HG03159 (cell line): ENCODE measurements at regions not wholly inside any gene's neighbourhood (a gene's known extent, or its start where the extent isn't known, plus 50 kb on each side); places are given as distances from the start of the nearest gene placed in this dataset.
A peak's percentile ranks its signal among the peaks of the same experiment; 100 is the strongest.

ENCODE experiments used
- ATAC-seq: cut with Tn5 transposase; IDR thresholded peaks from one replicate; pipeline ENCODE4 v1.9.1; 2021; ENCODE audit warnings: mild to moderate bottlenecking, moderate library complexity; ENCODE audit not compliant: unreplicated experiment

- ATAC-seq = no peak
Measured at GRCh38 chr10:105989995-105990394, 1174.5 kb downstream of the SORCS1 start.

GRCh38 chr10:105988848-105989247 lies 1175.7 kb downstream of the SORCS1 start:
- ATAC-seq = no peak

- ATAC-seq = no peak
Measured at GRCh38 chr10:105986912-105987635, 1177.4 kb downstream of the SORCS1 start.

- no peak for ATAC-seq
Measured at GRCh38 chr10:105986486-105986885, 1178.0 kb downstream of the SORCS1 start.

- ATAC-seq = no peak
Measured at GRCh38 chr10:105982735-105983134, 1181.8 kb downstream of the SORCS1 start.

GRCh38 chr10:105981679-105982078 lies 1182.8 kb downstream of the SORCS1 start:
- no peak for ATAC-seq

- peak; percentile 57 for ATAC-seq
Measured at GRCh38 chr10:105974803-105975456, 1189.6 kb downstream of the SORCS1 start.

- no peak for ATAC-seq
Measured at GRCh38 chr10:105973902-105974301, 1190.6 kb downstream of the SORCS1 start.

- no peak for ATAC-seq
Measured at GRCh38 chr10:105973360-105973759, 1191.1 kb downstream of the SORCS1 start.

- ATAC-seq = no peak
Measured at GRCh38 chr10:105971460-105971859, 1193.0 kb downstream of the SORCS1 start.

GRCh38 chr10:105969884-105970377 lies 1194.6 kb downstream of the SORCS1 start:
- ATAC-seq = no peak

- no peak for ATAC-seq
Measured at GRCh38 chr10:105968666-105969065, 1195.8 kb downstream of the SORCS1 start.

- no peak for ATAC-seq
Measured at GRCh38 chr10:105967256-105967655, 1197.2 kb downstream of the SORCS1 start.

GRCh38 chr10:105965141-105965540 lies 1199.4 kb downstream of the SORCS1 start:
- ATAC-seq = no peak

GRCh38 chr10:105964009-105964408 lies 1200.5 kb downstream of the SORCS1 start:
- ATAC-seq = no peak

- no peak for ATAC-seq
Measured at GRCh38 chr10:105963334-105963884, 1201.1 kb downstream of the SORCS1 start.

GRCh38 chr10:105956550-105956949 lies 1208.0 kb downstream of the SORCS1 start:
- no peak for ATAC-seq

GRCh38 chr10:105953861-105954260 lies 1210.6 kb downstream of the SORCS1 start:
- no peak for ATAC-seq

- ATAC-seq = no peak
Measured at GRCh38 chr10:105953056-105953455, 1211.5 kb downstream of the SORCS1 start.

- ATAC-seq = peak; percentile 94
Measured at GRCh38 chr10:105952153-105952552, 1212.4 kb downstream of the SORCS1 start.

GRCh38 chr10:105950410-105950809 lies 1214.1 kb downstream of the SORCS1 start:
- ATAC-seq = peak; percentile 59

GRCh38 chr10:105949721-105950120 lies 1214.8 kb downstream of the SORCS1 start:
- no peak for ATAC-seq
